SK-N-SH (cell line): ENCODE measurements at regions not wholly inside any gene's neighbourhood (a gene's known extent, or its start where the extent isn't known, plus 50 kb on each side); places are given as distances from the start of the nearest gene placed in this dataset.
A peak's percentile ranks its signal among the peaks of the same experiment; 100 is the strongest.

Source experiments
- CTCF ChIA-PET: fragments of 300-600, 350-600 bp; formaldehyde crosslinking; extraction: SDS; loops from one replicate; lab custom pipeline; 2021; lab: Yijun Ruan, JAX
- POLR2A ChIA-PET: fragments of 350-600 bp; sonication (Branson Sonifier 250); formaldehyde crosslinking; extraction: SDS; loops from one replicate; lab custom pipeline; 2020; ENCODE audit warnings: antibody characterized with exemption, inconsistent platforms; lab: Yijun Ruan, JAX
- DNase-seq: peaks from one replicate; pipeline ENCODE4 v3.0.0; 2012
- H2AFZ ChIP-seq: fragments of 200-600 bp; sonication (generic); 2 replicates; pipeline ENCODE4 v1.8.1; 2016; ENCODE audit warnings: antibody characterized with exemption, mild to moderate bottlenecking, low read depth
- H3F3A ChIP-seq: fragments of 200-600 bp; sonication (generic); replicated peaks from 2 replicates; pipeline ENCODE3; 2016; ENCODE audit warnings: antibody characterized with exemption, mild to moderate bottlenecking; ENCODE audit not compliant: insufficient read depth
- H3K27ac ChIP-seq, 2 experiments: fragments of 200-500 bp in 1 of 2; fragments of 200-600 bp in 1 of 2; sonication (Bioruptor generic) in 1 of 2; sonication (generic), shearing (Covaris generic) in 1 of 2; 2 replicates each; pipeline versions ENCODE4 v1.5.1 to v1.6.1; 2014 to 2016; ENCODE audit warnings: low read depth in 2 of 2, inconsistent platforms in 1 of 2, low read length in 1 of 2, mild to moderate bottlenecking in 1 of 2, mixed read lengths in 1 of 2
- H3K27me3 ChIP-seq: fragments of 200-600 bp; sonication (generic), shearing (Covaris generic); 2 replicates; pipeline ENCODE4 v1.6.1; 2016; ENCODE audit warnings: mixed run types; ENCODE audit not compliant: insufficient read depth
- H3K36me3 ChIP-seq, 2 experiments: fragments of 200-500 bp in 1 of 2; fragments of 200-600 bp in 1 of 2; sonication (Bioruptor generic) in 1 of 2; sonication (generic) in 1 of 2; replicated peaks in 1 of 2; 2 replicates each; pipeline versions ENCODE3 to v1.5.1; 2014 to 2016; ENCODE audit warnings: low read length in 1 of 2, mild to moderate bottlenecking in 1 of 2; ENCODE audit not compliant: insufficient read depth in 2 of 2, control insufficient read depth in 1 of 2
- H3K4me1 ChIP-seq, 2 experiments: fragments of 200-500 bp in 1 of 2; fragments of 200-600 bp in 1 of 2; sonication (Bioruptor generic) in 1 of 2; sonication (generic), shearing (Covaris generic) in 1 of 2; 2 replicates each; pipeline versions ENCODE4 v1.5.1 to v1.6.1; 2014 to 2016; ENCODE audit warnings: low read depth in 1 of 2, low read length in 1 of 2, mixed run types in 1 of 2; ENCODE audit not compliant: insufficient read depth in 2 of 2, control insufficient read depth in 1 of 2
- H3K4me2 ChIP-seq: fragments of 200-600 bp; sonication (generic), shearing (Covaris generic); 2 replicates; pipeline ENCODE4 v1.6.1; 2017; ENCODE audit warnings: mixed run types
- H3K4me3 ChIP-seq, 2 experiments: fragments of 200-500 bp in 1 of 2; fragments of 200-600 bp in 1 of 2; sonication (Bioruptor generic) in 1 of 2; sonication (generic), shearing (Covaris generic) in 1 of 2; 2 replicates each; pipeline versions ENCODE4 v1.5.1 to v1.8.1; 2014 to 2016; ENCODE audit warnings: low read depth in 2 of 2, inconsistent platforms in 1 of 2, low read length in 1 of 2, mild to moderate bottlenecking in 1 of 2, mixed read lengths in 1 of 2, moderate library complexity in 1 of 2
- H3K79me2 ChIP-seq: fragments of 200-600 bp; sonication (generic); 2 replicates; pipeline ENCODE4 v1.8.1; 2017; ENCODE audit warnings: mild to moderate bottlenecking; ENCODE audit not compliant: insufficient read depth
- H3K9ac ChIP-seq: fragments of 200-600 bp; sonication (generic); 2 replicates; pipeline ENCODE4 v1.6.1; 2017; ENCODE audit warnings: mixed run types
- H3K9me2 ChIP-seq: fragments of 200-600 bp; sonication (generic); 2 replicates; pipeline ENCODE4 v1.6.1; 2017; ENCODE audit warnings: mixed run types
- H3K9me3 ChIP-seq: fragments of 200-600 bp; sonication (generic); 2 replicates; pipeline ENCODE4 v1.6.1; 2017; ENCODE audit warnings: mixed run types, mild to moderate bottlenecking, moderate library complexity
- H4K20me1 ChIP-seq: fragments of 200-600 bp; sonication (generic); 2 replicates; pipeline ENCODE4 v1.6.1; 2017; ENCODE audit warnings: mild to moderate bottlenecking, mixed run types; ENCODE audit not compliant: insufficient read depth
- ELF1 ChIP-seq: IDR thresholded peaks from 2 replicates; pipeline ENCODE4 v1.4.0; 2012
- EP300 ChIP-seq, 2 experiments: IDR thresholded peaks; 2 replicates each; pipeline versions ENCODE4 v1.4.0 to v1.6.1; 2012; ENCODE audit warnings: borderline replicate concordance in 1 of 2, low read depth in 1 of 2, low read length in 1 of 2
- EZH2phosphoT487 ChIP-seq: fragments of 200-600 bp; sonication (generic); IDR thresholded peaks from 2 replicates; pipeline ENCODE4 v1.6.1; 2017; ENCODE audit warnings: low read depth, mixed run types, mild to moderate bottlenecking, antibody characterized with exemption, moderate library complexity, borderline replicate concordance
- FOSL2 ChIP-seq: IDR thresholded peaks from 2 replicates; pipeline ENCODE4 v1.4.0; 2012; ENCODE audit warnings: low read depth, mild to moderate bottlenecking, moderate library complexity, borderline replicate concordance
- FOXJ3 ChIP-seq: sonication (generic); formaldehyde crosslinking; IDR thresholded peaks from 2 replicates; pipeline ENCODE4 v1.5.1; 2020; ENCODE audit warnings: mild to moderate bottlenecking, missing genetic modification reagents
- FOXM1 ChIP-seq: IDR thresholded peaks from 2 replicates; pipeline ENCODE4 v1.4.0; 2012; ENCODE audit warnings: low read depth, mild to moderate bottlenecking
- GABPA ChIP-seq: IDR thresholded peaks from 2 replicates; pipeline ENCODE4 v1.4.0; 2012; ENCODE audit warnings: low read depth, mild to moderate bottlenecking
- GATA2 ChIP-seq: sonication (generic); formaldehyde crosslinking; IDR thresholded peaks from 2 replicates; pipeline ENCODE4 v1.5.0; 2020; ENCODE audit warnings: mild to moderate bottlenecking, missing genetic modification reagents
- MEF2A ChIP-seq: IDR thresholded peaks from 2 replicates; pipeline ENCODE4 v1.4.0; 2012; ENCODE audit warnings: low read depth, borderline replicate concordance
- MXI1 ChIP-seq: IDR thresholded peaks from 2 replicates; pipeline ENCODE4 v1.6.1; 2012; ENCODE audit warnings: mild to moderate bottlenecking, low read depth, low read length, improper control_type of control experiment
- NFIC ChIP-seq: IDR thresholded peaks from 2 replicates; pipeline ENCODE4 v1.4.0; 2012; ENCODE audit warnings: borderline replicate concordance
- RCOR1 ChIP-seq: fragments of 150-350 bp; IDR thresholded peaks from 2 replicates; pipeline ENCODE4 v1.6.1; 2017; ENCODE audit warnings: antibody characterized with exemption, low read length
- SIN3A ChIP-seq: IDR thresholded peaks from 2 replicates; pipeline ENCODE4 v1.6.1; 2012; ENCODE audit warnings: low read depth, mild to moderate bottlenecking, low read length, moderate library complexity, borderline replicate concordance
- TCF12 ChIP-seq: IDR thresholded peaks from 2 replicates; pipeline ENCODE4 v1.4.0; 2012
- WGBS: methylation state at CpG from one replicate; pipeline ENCODE4 v1.1.6; 2017; ENCODE audit warnings: low lambda C conversion rate; 5-methylcytosine and 5-hydroxymethylcytosine counted together
- TF ChIP-seq, protein P1 (sequence below): IDR thresholded peaks from 2 replicates; pipeline ENCODE4; 2012
- TF ChIP-seq, protein P2 (sequence below): fragments of 150-350 bp; IDR thresholded peaks from 2 replicates; pipeline ENCODE4 v1.6.1; 2016; ENCODE audit warnings: mild to moderate bottlenecking, low read depth, low read length
- TF ChIP-seq, protein P3 (sequence below): fragments of 150-350 bp; IDR thresholded peaks from 2 replicates; pipeline ENCODE4 v1.6.1; 2017; ENCODE audit warnings: antibody characterized with exemption, low read length, low read depth, borderline replicate concordance

DNA sequence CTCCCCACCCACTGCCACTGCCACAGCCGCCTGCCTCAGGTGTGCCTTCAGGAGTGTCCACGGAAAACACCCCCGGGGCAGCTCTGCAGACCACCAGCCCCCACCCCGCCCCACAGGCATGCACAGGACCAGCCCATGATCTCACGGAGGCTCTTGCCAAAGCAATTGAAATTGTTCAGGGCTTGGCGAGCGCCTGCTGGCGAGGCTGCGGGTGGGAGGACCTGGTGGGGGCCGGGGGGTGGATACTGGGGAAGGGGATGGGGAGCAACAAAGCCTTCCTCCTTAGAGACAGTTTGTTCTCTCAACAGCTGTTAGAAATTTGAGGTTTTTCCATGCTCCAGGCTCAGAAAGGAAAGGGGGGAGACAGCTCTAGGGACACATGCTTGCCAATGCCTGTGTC is 274.7 kb downstream of the MN1 start:
- no peaks in the 10 kb centered on the region for H3K79me2 ChIP-seq
- no peaks in the 10 kb centered on the region for H3K4me1 ChIP-seq
- no peak overlapping the region for H2AFZ ChIP-seq
- 78% methylated on average over 5 of the region's 10 CpGs for WGBS
- H3K9me2 ChIP-seq = no peaks in the 10 kb centered on the region
- CTCF ChIA-PET = no interaction called here
- no peaks in the 10 kb centered on the region for H3F3A ChIP-seq
- H3K36me3 ChIP-seq = no peaks in the 10 kb centered on the region
- no peak overlapping the region for H3K4me2 ChIP-seq
- no peak for TF ChIP-seq SIN3A
- H3K9me3 ChIP-seq = no peaks in the 10 kb centered on the region
- H4K20me1 ChIP-seq = no peaks in the 10 kb centered on the region
- H3K27ac ChIP-seq = no peak overlapping the region
- no peak overlapping the region for H3K4me3 ChIP-seq
- POLR2A ChIA-PET = no interaction called here
- DNase-seq = no peak
- H3K27me3 ChIP-seq = no peaks in the 10 kb centered on the region
- H3K9ac ChIP-seq = no peak overlapping the region

DNA sequence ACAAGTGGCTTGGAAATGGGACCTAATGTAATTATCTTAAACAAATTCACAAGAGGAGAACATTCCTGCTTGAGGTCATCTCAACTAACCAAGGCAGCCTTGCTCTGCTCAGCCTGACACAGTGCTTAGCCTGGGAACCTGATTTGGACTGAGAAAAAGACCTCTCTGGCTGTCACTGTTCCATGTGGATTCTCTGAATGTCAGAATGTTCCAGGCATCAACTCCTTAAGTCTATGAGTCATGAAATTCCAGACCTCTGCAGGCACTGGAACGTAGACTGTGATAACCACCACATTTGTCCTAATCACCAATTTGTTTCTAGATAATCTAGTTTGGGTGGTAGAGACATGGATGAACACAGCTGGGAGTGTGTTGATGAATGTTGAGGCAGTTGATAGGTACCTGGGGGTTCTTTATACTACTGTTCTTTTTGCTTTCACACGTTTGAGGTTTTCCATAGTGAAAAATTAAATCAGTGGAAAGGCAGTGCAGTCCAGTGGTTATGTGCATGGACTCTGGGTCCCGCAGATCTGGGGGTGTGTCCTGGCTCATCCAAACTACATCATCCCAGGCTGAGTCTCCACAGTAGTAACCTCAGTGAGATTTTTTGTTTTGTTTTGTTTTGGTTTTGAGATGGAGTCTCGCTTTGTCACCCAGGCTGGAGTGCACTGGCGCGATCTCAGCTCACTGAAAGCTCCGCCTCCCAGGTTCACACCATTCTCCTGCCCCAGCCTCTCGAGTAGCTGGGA is 269.6 kb downstream of the MN1 start:
- Histone ChIP-seq H3K27ac (peak overlapping the region in 1 of 2 experiments; percentile 22; a peak in 1 of 4 replicates), H3K79me2 (no peaks in the 10 kb centered on the region), H3K9ac (no peak overlapping the region), H3K4me3 (no peak overlapping the region), H3K9me2 (no peaks in the 10 kb centered on the region), H2AFZ (no peak overlapping the region), H3K4me2 (no peak overlapping the region), H3K27me3 (no peaks in the 10 kb centered on the region), H3F3A (no peaks in the 10 kb centered on the region), H4K20me1 (no peaks in the 10 kb centered on the region), H3K4me1 (no peaks in the 10 kb centered on the region), H3K9me3 (no peaks in the 10 kb centered on the region), H3K36me3 (no peaks in the 10 kb centered on the region)
- CTCF ChIA-PET = no interaction called here
- no peak for DNase-seq
- POLR2A ChIA-PET = no interaction called here
- TF ChIP-seq FOSL2 (peak; percentile 12; the same call in 1 of the 2 replicates), TCF12 (peak; percentile 28), MEF2A (no peak), RCOR1 (0 out of 2 replicates have a peak, but pooled peaks have one; percentile 10)
- TF ChIP-seq, protein P1, sequence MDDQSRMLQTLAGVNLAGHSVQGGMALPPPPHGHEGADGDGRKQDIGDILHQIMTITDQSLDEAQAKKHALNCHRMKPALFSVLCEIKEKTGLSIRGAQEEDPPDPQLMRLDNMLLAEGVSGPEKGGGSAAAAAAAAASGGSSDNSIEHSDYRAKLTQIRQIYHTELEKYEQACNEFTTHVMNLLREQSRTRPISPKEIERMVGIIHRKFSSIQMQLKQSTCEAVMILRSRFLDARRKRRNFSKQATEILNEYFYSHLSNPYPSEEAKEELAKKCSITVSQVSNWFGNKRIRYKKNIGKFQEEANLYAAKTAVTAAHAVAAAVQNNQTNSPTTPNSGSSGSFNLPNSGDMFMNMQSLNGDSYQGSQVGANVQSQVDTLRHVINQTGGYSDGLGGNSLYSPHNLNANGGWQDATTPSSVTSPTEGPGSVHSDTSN = no peak
- 65% methylated on average over 8 of the region's 8 CpGs for WGBS

DNA sequence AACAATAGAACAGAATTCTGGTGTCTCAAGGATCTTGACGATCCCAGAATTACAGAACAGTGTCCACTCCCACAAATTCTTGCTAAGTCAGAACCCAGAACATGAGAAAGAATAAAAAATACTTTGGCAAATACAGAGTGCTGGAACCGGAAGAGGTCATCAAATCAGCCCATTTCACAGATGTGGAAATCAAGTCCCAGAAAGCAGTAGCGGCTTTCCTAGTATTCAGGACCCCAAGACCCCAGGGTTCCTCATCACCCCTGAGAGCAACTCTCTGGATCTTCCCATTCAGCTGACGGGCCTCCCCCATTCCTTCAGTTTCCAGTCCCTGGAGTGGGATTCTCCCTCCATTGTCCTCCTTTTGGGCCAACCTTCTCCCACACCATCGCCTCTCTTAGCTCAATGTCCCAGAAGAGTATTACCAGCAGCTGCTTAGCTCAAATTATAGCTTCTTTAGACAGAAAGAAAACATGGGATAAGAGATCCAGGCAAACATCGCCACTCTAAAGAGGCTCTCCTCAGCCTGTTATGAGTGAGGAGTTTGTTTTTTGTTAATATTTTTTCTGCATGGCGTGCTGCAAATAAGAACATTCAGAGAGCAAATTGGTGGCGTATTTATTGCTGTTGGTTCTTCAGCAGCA is 268.3 kb downstream of the MN1 start:
- DNase-seq = no peak
- H3K79me2 ChIP-seq = no peaks in the 10 kb centered on the region
- ChIA-PET CTCF (no interaction called here), POLR2A (no interaction called here)
- H3K9me3 ChIP-seq = no peaks in the 10 kb centered on the region
- H3K4me1 ChIP-seq = no peaks in the 10 kb centered on the region; a peak in 1 of 4 replicates
- no peaks in the 10 kb centered on the region for H3K9me2 ChIP-seq
- no peaks in the 10 kb centered on the region for H3K27me3 ChIP-seq
- H3K9ac ChIP-seq = no peak overlapping the region
- WGBS = 75% methylated on average over 8 of the region's 8 CpGs
- H3K4me2 ChIP-seq = no peak overlapping the region
- H3K27ac ChIP-seq = no peak overlapping the region
- TF ChIP-seq EP300 (IDR thresholded peaks at IDR 0.05; ENCODE audit: borderline replicate concordance in 1 of 2, low read depth in 1 of 2, low read length in 1 of 2) (no peak), MXI1 (no peak), ELF1 (no peak), GABPA (no peak), TCF12 (no peak), EZH2phosphoT487 (no peak), NFIC (no peak), FOXM1 (no peak), FOXJ3 (no peak), GATA2 (CRISPR knock-in tag) (no peak)
- TF ChIP-seq, protein P1 = no peak
- TF ChIP-seq, protein P2, sequence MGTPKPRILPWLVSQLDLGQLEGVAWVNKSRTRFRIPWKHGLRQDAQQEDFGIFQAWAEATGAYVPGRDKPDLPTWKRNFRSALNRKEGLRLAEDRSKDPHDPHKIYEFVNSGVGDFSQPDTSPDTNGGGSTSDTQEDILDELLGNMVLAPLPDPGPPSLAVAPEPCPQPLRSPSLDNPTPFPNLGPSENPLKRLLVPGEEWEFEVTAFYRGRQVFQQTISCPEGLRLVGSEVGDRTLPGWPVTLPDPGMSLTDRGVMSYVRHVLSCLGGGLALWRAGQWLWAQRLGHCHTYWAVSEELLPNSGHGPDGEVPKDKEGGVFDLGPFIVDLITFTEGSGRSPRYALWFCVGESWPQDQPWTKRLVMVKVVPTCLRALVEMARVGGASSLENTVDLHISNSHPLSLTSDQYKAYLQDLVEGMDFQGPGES = no peak
- TF ChIP-seq, protein P3, sequence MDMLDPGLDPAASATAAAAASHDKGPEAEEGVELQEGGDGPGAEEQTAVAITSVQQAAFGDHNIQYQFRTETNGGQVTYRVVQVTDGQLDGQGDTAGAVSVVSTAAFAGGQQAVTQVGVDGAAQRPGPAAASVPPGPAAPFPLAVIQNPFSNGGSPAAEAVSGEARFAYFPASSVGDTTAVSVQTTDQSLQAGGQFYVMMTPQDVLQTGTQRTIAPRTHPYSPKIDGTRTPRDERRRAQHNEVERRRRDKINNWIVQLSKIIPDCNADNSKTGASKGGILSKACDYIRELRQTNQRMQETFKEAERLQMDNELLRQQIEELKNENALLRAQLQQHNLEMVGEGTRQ = no peak
- no peaks in the 10 kb centered on the region for H4K20me1 ChIP-seq
- H2AFZ ChIP-seq = no peak overlapping the region
- no peaks in the 10 kb centered on the region for H3K36me3 ChIP-seq
- no peaks in the 10 kb centered on the region for H3F3A ChIP-seq
- no peak overlapping the region for H3K4me3 ChIP-seq
